ENCODE measurements at regions not wholly inside any gene's neighbourhood (a gene's known extent, or its start where the extent isn't known, plus 50 kb on each side); places are given as distances from the start of the nearest gene placed in this dataset.

GRCh38 chr1:219027146-219027673 is 146.5 kb upstream of the LYPLAL1 start:
- H3K4me3 Mint-ChIP-seq (ENCODE audit: unreplicated experiment): no peak overlapping the region
- no peak for DNase-seq (ENCODE audit: extremely low spot score, unreplicated experiment)
- H3K9me3 Mint-ChIP-seq (ENCODE audit: unreplicated experiment): peaks cover 13% of the 10 kb centered on the region

GRCh38 chr1:219031809-219032208 is 141.9 kb upstream of the LYPLAL1 start:
- no peak for DNase-seq (ENCODE audit: extremely low spot score, unreplicated experiment)
- Mint-ChIP-seq H3K27me3 (ENCODE audit: unreplicated experiment) (no peaks in the 10 kb centered on the region), H3K27ac (ENCODE audit: unreplicated experiment) (no peak overlapping the region), H3K4me1 (ENCODE audit: unreplicated experiment) (no peaks in the 10 kb centered on the region), H3K4me3 (ENCODE audit: unreplicated experiment) (no peak overlapping the region), H3K9me3 (ENCODE audit: unreplicated experiment) (peaks cover 11% of the 10 kb centered on the region), H3K36me3 (ENCODE audit: unreplicated experiment) (peaks cover 2% of the 10 kb centered on the region)
- TF ChIP-seq CTCF (IDR thresholded peaks at IDR 0.05): no peak

More at GRCh38 chr1:219027146-219027673, 146.5 kb upstream of the LYPLAL1 start:
- Mint-ChIP-seq H3K27ac (ENCODE audit: unreplicated experiment) (no peak overlapping the region), H3K27me3 (ENCODE audit: unreplicated experiment) (no peaks in the 10 kb centered on the region), H3K4me1 (ENCODE audit: unreplicated experiment) (no peaks in the 10 kb centered on the region), H3K36me3 (ENCODE audit: unreplicated experiment) (peaks cover 2% of the 10 kb centered on the region)
- no peak for TF ChIP-seq CTCF (IDR thresholded peaks at IDR 0.05)

GRCh38 chr1:219038398-219038797 is 135.3 kb upstream of the LYPLAL1 start:
- H3K36me3 Mint-ChIP-seq (ENCODE audit: unreplicated experiment): no peaks in the 10 kb centered on the region
- no peak overlapping the region for H3K27ac Mint-ChIP-seq (ENCODE audit: unreplicated experiment)
- H3K4me3 Mint-ChIP-seq (ENCODE audit: unreplicated experiment): no peak overlapping the region
- no peaks in the 10 kb centered on the region for H3K9me3 Mint-ChIP-seq (ENCODE audit: unreplicated experiment)
- no peaks in the 10 kb centered on the region for H3K27me3 Mint-ChIP-seq (ENCODE audit: unreplicated experiment)
- H3K4me1 Mint-ChIP-seq (ENCODE audit: unreplicated experiment): peaks cover 11% of the 10 kb centered on the region
- no peak for DNase-seq (ENCODE audit: extremely low spot score, unreplicated experiment)
- no peak for TF ChIP-seq CTCF (IDR thresholded peaks at IDR 0.05)

- Mint-ChIP-seq H3K4me3 (ENCODE audit: unreplicated experiment) (no peak overlapping the region), H3K36me3 (ENCODE audit: unreplicated experiment) (no peaks in the 10 kb centered on the region), H3K27me3 (ENCODE audit: unreplicated experiment) (no peaks in the 10 kb centered on the region), H3K9me3 (ENCODE audit: unreplicated experiment) (no peaks in the 10 kb centered on the region), H3K4me1 (ENCODE audit: unreplicated experiment) (peaks cover 11% of the 10 kb centered on the region), H3K27ac (ENCODE audit: unreplicated experiment) (no peak overlapping the region)
- TF ChIP-seq CTCF (IDR thresholded peaks at IDR 0.05): no peak
- no peak for DNase-seq (ENCODE audit: extremely low spot score, unreplicated experiment)
Measured at GRCh38 chr1:219039017-219039681, 134.5 kb upstream of the LYPLAL1 start.

GRCh38 chr1:219039682-219040154 is 134.0 kb upstream of the LYPLAL1 start:
- Mint-ChIP-seq H3K9me3 (ENCODE audit: unreplicated experiment) (no peaks in the 10 kb centered on the region), H3K36me3 (ENCODE audit: unreplicated experiment) (no peaks in the 10 kb centered on the region), H3K4me1 (ENCODE audit: unreplicated experiment) (peaks cover 11% of the 10 kb centered on the region), H3K27me3 (ENCODE audit: unreplicated experiment) (no peaks in the 10 kb centered on the region), H3K4me3 (ENCODE audit: unreplicated experiment) (no peak overlapping the region), H3K27ac (ENCODE audit: unreplicated experiment) (no peak overlapping the region)
- no peak for TF ChIP-seq CTCF (IDR thresholded peaks at IDR 0.05)
- DNase-seq (ENCODE audit: extremely low spot score, unreplicated experiment): no peak

Data from osteocyte (in vitro differentiated cells).